Activated T-cell treated with anti-CD3 and anti-CD28 coated beads, Interleukin-2, amount 50 U/mL, for 4 hours (primary cell): ENCODE measurements at regions not wholly inside any gene's neighbourhood (a gene's known extent, or its start where the extent isn't known, plus 50 kb on each side); places are given as distances from the start of the nearest gene placed in this dataset.
"Not testable (repeated sequence)": the region's sequence is repeated elsewhere in the genome, so short reads cannot be mapped to it uniquely, and the experiment has no call there.

Experiments used
- ATAC-seq, 2 donors: fragments of 200-7000 bp; cut with Tn5 transposase; one replicate each; pipeline ENCODE4 v1.10.0; 2021
- DNase-seq: peaks from one replicate; pipeline ENCODE4 v3.0.0-alpha.2; 2020
- H3K27me3 Mint-ChIP-seq: one replicate; pipeline ENCODE4 v1.8.0; 2021; ENCODE audit warnings: low read depth, mixed read lengths
- H3K36me3 Mint-ChIP-seq: one replicate; pipeline ENCODE4 v1.8.0; 2022; ENCODE audit warnings: mixed read lengths; ENCODE audit not compliant: insufficient read depth
- H3K4me1 Mint-ChIP-seq: one replicate; pipeline ENCODE4 v1.8.0; 2021; ENCODE audit warnings: low read depth, mixed read lengths
- H3K4me3 Mint-ChIP-seq: one replicate; pipeline ENCODE4 v1.8.0; 2021; ENCODE audit warnings: mild to moderate bottlenecking, moderate library complexity, mixed read lengths
- H3K9me3 Mint-ChIP-seq: one replicate; pipeline ENCODE4 v1.8.0; 2021; ENCODE audit warnings: mixed read lengths

- ATAC-seq, result no peak
- H3K4me1 Mint-ChIP-seq, result no peaks in the 10 kb centered on the region
- H3K4me3 Mint-ChIP-seq, result no peak overlapping the region
- no peaks in the 10 kb centered on the region for H3K36me3 Mint-ChIP-seq
- no peak for DNase-seq
- H3K27me3 Mint-ChIP-seq, result no peaks in the 10 kb centered on the region
- H3K9me3 Mint-ChIP-seq, result peaks cover 17% of the 10 kb centered on the region
Measured at GRCh38 chr18:40210696-40211095, 1744.3 kb upstream of the PIK3C3 start.

GRCh38 chr18:40208958-40209357, 1746.1 kb upstream of the PIK3C3 start:
- Mint-ChIP-seq H3K27me3 (no peaks in the 10 kb centered on the region), H3K4me1 (no peaks in the 10 kb centered on the region), H3K4me3 (no peak overlapping the region), H3K36me3 (no peaks in the 10 kb centered on the region), H3K9me3 (peaks cover 13% of the 10 kb centered on the region)
- DNase-seq (no peak), ATAC-seq (no peak)

GRCh38 chr18:40197711-40198110, 1757.3 kb upstream of the PIK3C3 start:
- ATAC-seq (no peak), DNase-seq (no peak)
- H3K4me1 Mint-ChIP-seq, result no peaks in the 10 kb centered on the region
- no peaks in the 10 kb centered on the region for H3K36me3 Mint-ChIP-seq
- H3K9me3 Mint-ChIP-seq, result peaks cover 10% of the 10 kb centered on the region
- H3K4me3 Mint-ChIP-seq, result no peak overlapping the region
- H3K27me3 Mint-ChIP-seq, result no peaks in the 10 kb centered on the region

- Mint-ChIP-seq H3K4me1 (no peaks in the 10 kb centered on the region), H3K9me3 (peaks cover 10% of the 10 kb centered on the region), H3K27me3 (no peaks in the 10 kb centered on the region), H3K4me3 (no peak overlapping the region), H3K36me3 (no peaks in the 10 kb centered on the region)
- DNase-seq, result no peak
- ATAC-seq, result no peak
Measured at GRCh38 chr18:40186677-40187076, 1768.4 kb upstream of the PIK3C3 start.

GRCh38 chr18:40179729-40180461, 1775.1 kb upstream of the PIK3C3 start:
- no peak for DNase-seq
- H3K36me3 Mint-ChIP-seq, result no peaks in the 10 kb centered on the region
- no peaks in the 10 kb centered on the region for H3K27me3 Mint-ChIP-seq
- peaks cover 14% of the 10 kb centered on the region for H3K9me3 Mint-ChIP-seq
- H3K4me1 Mint-ChIP-seq, result no peaks in the 10 kb centered on the region
- ATAC-seq, result no peak
- no peak overlapping the region for H3K4me3 Mint-ChIP-seq

- Mint-ChIP-seq H3K4me1 (no peaks in the 10 kb centered on the region), H3K36me3 (no peaks in the 10 kb centered on the region), H3K4me3 (no peak overlapping the region), H3K27me3 (no peaks in the 10 kb centered on the region), H3K9me3 (peaks cover 16% of the 10 kb centered on the region)
- ATAC-seq (no peak), DNase-seq (no peak)
Measured at GRCh38 chr18:40168026-40168425, 1787.0 kb upstream of the PIK3C3 start.

GRCh38 chr18:40163254-40163653, 1791.8 kb upstream of the PIK3C3 start:
- Mint-ChIP-seq H3K4me1 (no peaks in the 10 kb centered on the region), H3K27me3 (no peaks in the 10 kb centered on the region), H3K9me3 (peaks cover 6% of the 10 kb centered on the region), H3K36me3 (no peaks in the 10 kb centered on the region), H3K4me3 (no peak overlapping the region)
- DNase-seq (no peak), ATAC-seq (no peak)

GRCh38 chr18:40160361-40160760, 1794.7 kb upstream of the PIK3C3 start:
- H3K27me3 Mint-ChIP-seq, result no peaks in the 10 kb centered on the region
- DNase-seq (no peak), ATAC-seq (no peak)

GRCh38 chr18:40159141-40160017, 1795.7 kb upstream of the PIK3C3 start:
- Mint-ChIP-seq H3K4me3 (no peak overlapping the region), H3K4me1 (no peaks in the 10 kb centered on the region), H3K27me3 (no peaks in the 10 kb centered on the region), H3K36me3 (no peaks in the 10 kb centered on the region), H3K9me3 (peaks cover 4% of the 10 kb centered on the region)
- ATAC-seq (no peak), DNase-seq (no peak)

More at GRCh38 chr18:40160361-40160760, 1794.7 kb upstream of the PIK3C3 start:
- H3K4me3 Mint-ChIP-seq, result no peak overlapping the region
- no peaks in the 10 kb centered on the region for H3K4me1 Mint-ChIP-seq
- peaks cover 4% of the 10 kb centered on the region for H3K9me3 Mint-ChIP-seq
- H3K36me3 Mint-ChIP-seq, result no peaks in the 10 kb centered on the region

GRCh38 chr18:40157120-40157519, 1797.9 kb upstream of the PIK3C3 start:
- no peaks in the 10 kb centered on the region for H3K4me1 Mint-ChIP-seq
- no peak for DNase-seq
- H3K9me3 Mint-ChIP-seq, result peaks cover 4% of the 10 kb centered on the region
- no peaks in the 10 kb centered on the region for H3K27me3 Mint-ChIP-seq
- H3K36me3 Mint-ChIP-seq, result no peaks in the 10 kb centered on the region
- no peak overlapping the region for H3K4me3 Mint-ChIP-seq
- no peak for ATAC-seq

- ATAC-seq, result no peak
- Mint-ChIP-seq H3K27me3 (no peaks in the 10 kb centered on the region), H3K4me3 (no peak overlapping the region), H3K36me3 (no peaks in the 10 kb centered on the region), H3K4me1 (no peaks in the 10 kb centered on the region), H3K9me3 (peaks cover 19% of the 10 kb centered on the region)
- no peak for DNase-seq
Measured at GRCh38 chr18:40152859-40153258, 1802.2 kb upstream of the PIK3C3 start.

GRCh38 chr18:40148960-40149359, 1806.1 kb upstream of the PIK3C3 start:
- H3K4me1 Mint-ChIP-seq, result no peaks in the 10 kb centered on the region
- no peak for DNase-seq
- no peak overlapping the region for H3K4me3 Mint-ChIP-seq
- H3K9me3 Mint-ChIP-seq, result peaks cover 19% of the 10 kb centered on the region
- no peak for ATAC-seq
- H3K36me3 Mint-ChIP-seq, result no peaks in the 10 kb centered on the region
- H3K27me3 Mint-ChIP-seq, result no peaks in the 10 kb centered on the region

GRCh38 chr18:40133253-40133652, 1821.8 kb upstream of the PIK3C3 start:
- DNase-seq (no peak), ATAC-seq (no peak)
- Mint-ChIP-seq H3K4me3 (no peak overlapping the region), H3K9me3 (peaks cover 7% of the 10 kb centered on the region), H3K4me1 (no peaks in the 10 kb centered on the region), H3K27me3 (no peaks in the 10 kb centered on the region), H3K36me3 (no peaks in the 10 kb centered on the region)

- not testable (repeated sequence) for DNase-seq, H3K36me3 Mint-ChIP-seq, H3K4me3 Mint-ChIP-seq, H3K27me3 Mint-ChIP-seq, ATAC-seq, H3K4me1 Mint-ChIP-seq
- H3K9me3 Mint-ChIP-seq, result peaks cover 13% of the 10 kb centered on the region
Measured at GRCh38 chr18:40132438-40132837, 1822.6 kb upstream of the PIK3C3 start.

GRCh38 chr18:40124107-40124506, 1830.9 kb upstream of the PIK3C3 start:
- no peaks in the 10 kb centered on the region for H3K27me3 Mint-ChIP-seq
- H3K4me3 Mint-ChIP-seq, result no peak overlapping the region
- no peaks in the 10 kb centered on the region for H3K4me1 Mint-ChIP-seq
- peaks cover 16% of the 10 kb centered on the region for H3K9me3 Mint-ChIP-seq
- H3K36me3 Mint-ChIP-seq, result no peaks in the 10 kb centered on the region
- ATAC-seq (no peak), DNase-seq (no peak)
